ENCODE measurements at regions not wholly inside any gene's neighbourhood (a gene's known extent, or its start where the extent isn't known, plus 50 kb on each side); places are given as distances from the start of the nearest gene placed in this dataset.

DNA sequence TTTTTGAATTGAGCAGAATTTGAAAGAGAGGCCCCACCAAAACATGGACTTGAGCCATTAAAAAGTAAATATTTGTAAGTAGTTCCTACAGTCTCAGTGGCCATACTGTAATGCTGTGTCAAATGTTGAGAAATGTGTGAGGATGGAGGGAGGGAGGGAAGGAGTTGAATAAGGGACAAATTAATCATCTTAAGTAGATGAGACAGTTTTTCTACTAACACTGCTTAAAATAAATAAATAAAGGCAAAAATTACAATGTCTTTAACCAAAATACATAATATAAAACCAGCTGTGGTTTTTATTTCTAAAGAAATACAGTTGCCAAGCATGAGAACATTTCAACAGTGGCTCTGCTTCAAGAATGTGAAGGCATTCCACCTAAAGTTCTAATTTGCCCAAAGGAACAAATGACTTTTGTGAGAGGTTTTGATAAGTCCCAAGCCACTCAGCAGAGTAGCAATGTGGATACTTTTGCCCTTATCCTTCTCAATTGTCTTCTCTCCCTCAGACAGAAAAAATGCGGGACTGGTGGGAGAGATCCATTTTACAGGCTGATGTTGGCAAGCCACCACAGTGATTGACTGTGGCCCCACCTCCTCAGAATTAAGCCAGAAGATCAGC is 427.0 kb upstream of the RARB start:
- H3K9me3 Mint-ChIP-seq: peaks cover 7% of the 10 kb centered on the region
- no peak overlapping the region for H3K4me3 Mint-ChIP-seq
- intact Hi-C loops (cut with micrococcal nuclease): no loop called here

DNA sequence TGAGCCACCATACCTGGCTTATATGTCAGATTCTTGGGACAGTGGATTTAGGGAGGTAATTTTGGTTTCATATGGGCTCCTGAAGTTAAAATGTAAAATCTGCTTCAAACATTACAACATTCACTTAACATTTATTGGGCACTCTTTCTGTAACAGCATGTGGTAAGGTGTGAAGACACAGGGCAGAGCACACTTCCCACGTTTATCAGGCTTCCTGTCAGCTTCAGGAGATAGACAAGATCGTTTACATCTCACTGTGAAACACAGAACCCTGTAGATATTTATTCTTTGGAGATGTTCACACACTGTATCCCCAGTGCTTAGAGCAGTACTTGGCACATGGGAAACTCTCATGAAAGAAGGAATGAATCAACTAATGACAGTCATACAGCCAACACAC is 426.0 kb upstream of the RARB start:
- no peak overlapping the region for H3K4me3 Mint-ChIP-seq
- intact Hi-C loops (cut with micrococcal nuclease): no loop called here
- H3K4me1 Mint-ChIP-seq (ENCODE audit: low read depth): no peaks in the 10 kb centered on the region
- H3K9me3 Mint-ChIP-seq: no peaks in the 10 kb centered on the region
- no peak overlapping the region for H3K27ac Mint-ChIP-seq
- no peaks in the 10 kb centered on the region for H3K27me3 Mint-ChIP-seq
- no peaks in the 10 kb centered on the region for H3K36me3 Mint-ChIP-seq (ENCODE audit: low read depth)

More for the DNA sequence above, 427.0 kb upstream of the RARB start:
- Mint-ChIP-seq H3K36me3 (ENCODE audit: low read depth) (no peaks in the 10 kb centered on the region), H3K27me3 (no peaks in the 10 kb centered on the region), H3K4me1 (ENCODE audit: low read depth) (no peaks in the 10 kb centered on the region), H3K27ac (no peak overlapping the region)

- no peaks in the 10 kb centered on the region for H3K36me3 Mint-ChIP-seq (ENCODE audit: low read depth)
- no peak overlapping the region for H3K4me3 Mint-ChIP-seq
- H3K4me1 Mint-ChIP-seq (ENCODE audit: low read depth): no peaks in the 10 kb centered on the region
- intact Hi-C loops (cut with micrococcal nuclease): no loop called here
- H3K27me3 Mint-ChIP-seq: no peaks in the 10 kb centered on the region
- H3K9me3 Mint-ChIP-seq: no peaks in the 10 kb centered on the region
- no peak overlapping the region for H3K27ac Mint-ChIP-seq
These were observed 419.9 kb upstream of the RARB start for GRCh38 chr3:25007974-25008658.

GRCh38 chr3:25009665-25010064 is 418.4 kb upstream of the RARB start:
- intact Hi-C loops (cut with micrococcal nuclease): no loop called here
- no peak overlapping the region for H3K27ac Mint-ChIP-seq
- no peaks in the 10 kb centered on the region for H3K27me3 Mint-ChIP-seq
- no peak overlapping the region for H3K4me3 Mint-ChIP-seq
- no peaks in the 10 kb centered on the region for H3K36me3 Mint-ChIP-seq (ENCODE audit: low read depth)
- no peaks in the 10 kb centered on the region for H3K4me1 Mint-ChIP-seq (ENCODE audit: low read depth)
- H3K9me3 Mint-ChIP-seq: no peaks in the 10 kb centered on the region

DNA sequence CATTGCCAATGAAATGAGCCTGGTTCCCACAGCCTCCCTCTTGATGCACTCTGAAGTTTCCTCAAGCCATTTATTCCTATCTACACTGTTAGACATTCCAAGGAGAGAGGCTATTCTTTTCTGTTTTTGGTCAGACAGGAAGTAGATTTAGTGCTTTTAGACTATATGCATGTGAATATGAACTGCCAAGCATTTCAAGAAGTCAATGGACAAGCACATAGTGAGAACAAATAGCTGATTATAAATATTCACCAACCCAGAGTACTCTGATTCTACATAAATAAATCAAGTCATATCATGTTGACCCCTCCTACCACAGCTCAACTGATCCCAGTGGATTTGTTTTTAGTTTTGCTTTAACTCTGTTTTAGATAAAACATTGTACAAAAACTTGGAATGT is 412.5 kb upstream of the RARB start:
- Mint-ChIP-seq H3K27ac (no peak overlapping the region), H3K9me3 (no peaks in the 10 kb centered on the region), H3K4me1 (ENCODE audit: low read depth) (no peaks in the 10 kb centered on the region), H3K4me3 (no peak overlapping the region), H3K36me3 (ENCODE audit: low read depth) (no peaks in the 10 kb centered on the region), H3K27me3 (no peaks in the 10 kb centered on the region)
- intact Hi-C loops (cut with micrococcal nuclease): no loop called here

DNA sequence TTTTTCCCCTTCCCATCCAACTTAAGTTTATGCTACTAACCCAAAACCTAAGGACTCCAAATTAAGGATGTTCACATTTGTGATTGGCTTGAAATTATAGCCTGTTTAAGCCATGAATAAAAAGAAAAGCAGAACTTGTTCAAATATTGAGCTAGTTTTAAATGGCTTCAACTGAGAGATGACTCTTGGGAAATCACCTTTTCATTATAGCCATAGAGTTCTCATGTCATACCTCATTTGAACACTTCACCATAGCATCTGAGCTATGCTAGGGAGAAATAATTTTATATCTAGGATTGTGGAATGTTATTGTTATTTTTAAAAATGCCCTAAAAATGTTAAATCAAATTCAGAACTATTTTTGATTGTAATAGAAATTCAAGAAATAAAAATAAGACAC is 409.2 kb upstream of the RARB start:
- intact Hi-C loops (cut with micrococcal nuclease): no loop called here

DNA sequence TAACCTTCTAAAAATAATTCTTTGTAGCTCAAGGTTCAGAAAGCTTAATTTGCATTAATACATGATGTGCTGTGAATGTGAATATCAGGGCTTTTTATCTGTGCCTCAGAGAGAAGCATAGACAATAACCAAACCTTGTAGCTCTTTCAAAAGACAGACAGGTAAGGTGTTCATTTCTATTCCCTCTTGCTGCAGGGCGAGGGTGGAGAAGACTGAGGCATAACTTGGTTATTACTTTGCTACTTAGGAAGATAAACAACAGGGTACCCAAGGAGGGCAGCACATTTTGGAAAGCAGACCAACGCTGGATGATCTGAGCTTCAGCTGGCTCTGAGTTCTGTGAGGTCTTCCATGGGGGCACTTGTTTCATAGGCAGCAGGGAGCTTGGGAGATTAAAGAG is 408.6 kb upstream of the RARB start:
- Mint-ChIP-seq H3K4me3 (no peak overlapping the region), H3K27me3 (no peaks in the 10 kb centered on the region), H3K9me3 (no peaks in the 10 kb centered on the region), H3K27ac (no peak overlapping the region), H3K4me1 (ENCODE audit: low read depth) (no peaks in the 10 kb centered on the region), H3K36me3 (ENCODE audit: low read depth) (no peaks in the 10 kb centered on the region)
- intact Hi-C loops (cut with micrococcal nuclease): no loop called here

More for the DNA sequence above, 409.2 kb upstream of the RARB start:
- Mint-ChIP-seq H3K27me3 (no peaks in the 10 kb centered on the region), H3K36me3 (ENCODE audit: low read depth) (no peaks in the 10 kb centered on the region), H3K4me3 (no peak overlapping the region), H3K27ac (no peak overlapping the region), H3K9me3 (no peaks in the 10 kb centered on the region), H3K4me1 (ENCODE audit: low read depth) (no peaks in the 10 kb centered on the region)

DNA sequence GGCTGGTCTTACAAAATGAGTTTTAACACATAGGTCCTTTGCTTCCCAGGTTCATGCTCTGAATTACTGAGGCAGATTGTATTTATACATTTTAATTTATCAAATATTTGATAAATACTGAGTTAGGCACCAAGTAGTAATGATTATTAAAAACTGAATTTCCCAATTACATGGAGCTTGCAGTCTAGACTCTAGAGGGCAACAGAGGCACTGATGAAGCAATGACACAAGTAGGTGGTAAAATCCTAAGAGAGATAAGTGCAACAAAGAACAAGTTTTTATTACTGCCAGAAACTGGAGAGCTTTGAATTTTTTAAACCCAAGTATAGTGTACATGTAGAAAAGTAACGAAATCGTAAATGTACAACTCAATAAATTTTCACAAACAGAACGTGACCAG is 406.2 kb upstream of the RARB start:
- intact Hi-C loops (cut with micrococcal nuclease): no loop called here
- H3K27ac Mint-ChIP-seq: no peak overlapping the region
- H3K4me1 Mint-ChIP-seq (ENCODE audit: low read depth): no peaks in the 10 kb centered on the region
- H3K9me3 Mint-ChIP-seq: no peaks in the 10 kb centered on the region
- no peaks in the 10 kb centered on the region for H3K36me3 Mint-ChIP-seq (ENCODE audit: low read depth)
- H3K27me3 Mint-ChIP-seq: no peaks in the 10 kb centered on the region
- H3K4me3 Mint-ChIP-seq: no peak overlapping the region

DNA sequence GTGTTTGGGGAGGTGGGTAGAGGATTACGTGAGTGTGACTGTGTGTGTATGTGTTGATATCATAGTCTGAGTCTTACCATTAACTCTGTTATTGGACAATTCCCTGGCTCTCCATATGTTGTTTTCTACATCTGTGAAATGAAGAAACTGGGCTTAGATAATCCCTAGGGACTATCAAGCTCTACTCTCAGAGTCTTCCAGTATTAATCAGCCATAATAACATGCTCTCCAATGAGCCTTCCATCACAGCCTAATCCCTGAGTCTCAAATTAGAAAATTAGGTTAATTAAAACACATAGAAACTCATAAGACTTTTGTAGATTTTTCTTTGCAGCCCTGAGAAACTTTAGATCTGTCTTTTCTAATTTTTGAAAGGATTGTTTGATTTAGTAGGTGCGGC is 404.2 kb upstream of the RARB start:
- no peaks in the 10 kb centered on the region for H3K27me3 Mint-ChIP-seq
- no peaks in the 10 kb centered on the region for H3K9me3 Mint-ChIP-seq
- no peaks in the 10 kb centered on the region for H3K4me1 Mint-ChIP-seq (ENCODE audit: low read depth)
- H3K27ac Mint-ChIP-seq: no peak overlapping the region
- intact Hi-C loops (cut with micrococcal nuclease): no loop called here
- H3K4me3 Mint-ChIP-seq: no peak overlapping the region
- H3K36me3 Mint-ChIP-seq (ENCODE audit: low read depth): no peaks in the 10 kb centered on the region

DNA sequence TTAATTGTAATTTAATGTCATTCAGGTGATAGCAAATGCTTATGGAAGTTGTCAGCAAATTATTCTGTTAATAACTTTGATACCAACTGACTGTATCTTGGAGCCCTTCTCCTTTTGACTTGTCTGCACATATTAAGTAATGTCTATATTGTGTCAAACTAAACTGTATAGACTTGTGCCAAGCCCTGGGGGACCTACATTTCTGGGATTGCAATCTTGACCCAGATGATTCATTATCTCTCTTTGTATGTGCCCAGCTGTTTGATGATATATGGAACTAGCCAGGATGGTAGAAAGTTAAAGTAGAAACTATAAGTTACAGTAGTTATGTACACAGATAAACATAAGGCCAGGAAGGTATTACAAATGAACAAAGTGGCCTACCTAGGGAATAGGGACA is 402.8 kb upstream of the RARB start:
- Mint-ChIP-seq H3K4me1 (ENCODE audit: low read depth) (no peaks in the 10 kb centered on the region), H3K4me3 (no peak overlapping the region), H3K27me3 (no peaks in the 10 kb centered on the region), H3K27ac (no peak overlapping the region), H3K36me3 (ENCODE audit: low read depth) (no peaks in the 10 kb centered on the region), H3K9me3 (no peaks in the 10 kb centered on the region)
- intact Hi-C loops (cut with micrococcal nuclease): no loop called here

DNA sequence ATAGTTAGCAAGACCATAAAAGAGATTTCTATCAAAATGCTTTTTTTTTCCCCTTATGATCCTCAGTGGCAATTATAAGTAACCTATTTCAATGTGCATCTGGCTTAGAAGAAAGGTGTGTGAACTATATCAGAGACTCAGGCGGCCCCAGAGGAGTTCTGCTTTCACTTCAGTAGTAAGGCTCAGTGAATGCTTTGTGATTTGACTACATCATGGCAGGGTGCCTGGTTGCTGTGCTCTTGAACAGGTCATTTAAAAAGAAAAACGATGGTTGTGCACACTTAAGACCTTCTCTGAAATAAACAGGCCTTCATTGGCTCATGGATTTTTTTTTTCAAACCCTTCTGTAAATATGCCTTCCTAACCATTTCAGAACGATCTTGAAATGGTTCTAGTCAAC is 400.4 kb upstream of the RARB start:
- no peaks in the 10 kb centered on the region for H3K9me3 Mint-ChIP-seq
- H3K27ac Mint-ChIP-seq: no peak overlapping the region
- H3K36me3 Mint-ChIP-seq (ENCODE audit: low read depth): no peaks in the 10 kb centered on the region
- no peaks in the 10 kb centered on the region for H3K4me1 Mint-ChIP-seq (ENCODE audit: low read depth)
- intact Hi-C loops (cut with micrococcal nuclease): no loop called here
- H3K27me3 Mint-ChIP-seq: no peaks in the 10 kb centered on the region
- H3K4me3 Mint-ChIP-seq: no peak overlapping the region

DNA sequence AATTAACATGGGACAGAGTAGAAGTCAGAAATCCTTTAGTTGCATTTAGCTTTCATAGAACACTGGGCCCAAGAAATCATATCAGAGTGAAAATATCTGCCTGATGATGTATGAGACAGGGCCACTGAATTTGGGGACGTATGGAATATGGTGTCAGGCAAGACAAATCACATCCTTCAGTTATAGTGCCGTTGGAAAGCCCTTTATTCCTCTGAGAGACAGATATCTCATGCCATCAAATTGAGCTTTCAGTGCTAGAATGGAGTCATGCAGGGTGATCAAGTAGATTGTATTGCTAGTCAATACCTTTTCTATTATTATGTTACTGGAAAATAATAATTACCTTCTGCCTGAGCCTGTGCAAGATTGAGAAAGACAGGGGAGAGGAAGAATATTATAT is 398.2 kb upstream of the RARB start:
- no peaks in the 10 kb centered on the region for H3K36me3 Mint-ChIP-seq (ENCODE audit: low read depth)
- H3K4me1 Mint-ChIP-seq (ENCODE audit: low read depth): no peaks in the 10 kb centered on the region
- no peak overlapping the region for H3K4me3 Mint-ChIP-seq
- no peaks in the 10 kb centered on the region for H3K27me3 Mint-ChIP-seq
- no peak overlapping the region for H3K27ac Mint-ChIP-seq
- H3K9me3 Mint-ChIP-seq: no peaks in the 10 kb centered on the region
- intact Hi-C loops (cut with micrococcal nuclease): loop anchor here (5.0 kb wide), 1 partner anchor 258 kb away; no protein-coding TSS in a partner anchor

- Mint-ChIP-seq H3K9me3 (no peaks in the 10 kb centered on the region), H3K4me3 (no peak overlapping the region), H3K4me1 (ENCODE audit: low read depth) (no peaks in the 10 kb centered on the region), H3K36me3 (ENCODE audit: low read depth) (no peaks in the 10 kb centered on the region), H3K27me3 (no peaks in the 10 kb centered on the region), H3K27ac (no peak overlapping the region)
- intact Hi-C loops (cut with micrococcal nuclease): loop anchor here (5.0 kb wide), 1 partner anchor 260 kb away; no protein-coding TSS in a partner anchor
These were observed 395.7 kb upstream of the RARB start for GRCh38 chr3:25032344-25032743.

DNA sequence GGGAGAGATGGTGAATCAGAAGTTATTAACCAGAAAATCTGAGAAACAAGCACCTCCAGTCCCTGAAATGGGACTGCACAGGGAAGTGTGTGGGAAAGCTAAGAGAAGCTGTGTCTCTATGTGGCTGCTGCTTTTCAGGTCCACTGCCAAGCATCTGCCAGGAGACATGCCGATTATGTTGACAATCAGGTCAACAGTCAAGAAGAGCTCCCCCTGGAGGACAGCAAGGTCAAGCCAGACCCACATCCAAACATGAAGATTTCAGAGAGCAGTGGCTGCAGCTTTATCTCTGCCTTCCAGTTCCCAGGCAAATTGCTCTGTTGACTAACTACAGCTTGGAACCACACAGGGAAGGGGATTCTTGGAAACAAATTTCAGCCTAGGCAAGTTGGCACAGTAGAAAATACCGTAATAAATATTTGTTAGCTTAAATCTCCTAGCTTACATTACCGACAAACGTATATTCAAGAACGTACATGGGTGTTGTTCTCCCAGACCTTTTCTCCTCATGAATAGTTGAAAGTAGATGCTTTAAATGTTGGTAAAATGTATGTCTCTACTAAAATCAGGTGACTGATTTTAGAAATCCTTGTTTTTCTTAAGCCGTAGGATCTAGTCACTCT is 394.5 kb upstream of the RARB start:
- H3K36me3 Mint-ChIP-seq (ENCODE audit: low read depth): no peaks in the 10 kb centered on the region
- H3K27me3 Mint-ChIP-seq: no peaks in the 10 kb centered on the region
- intact Hi-C loops (cut with micrococcal nuclease): loop anchor here (5.0 kb wide), 1 partner anchor 261 kb away; no protein-coding TSS in a partner anchor
- no peak overlapping the region for H3K27ac Mint-ChIP-seq
- no peak overlapping the region for H3K4me3 Mint-ChIP-seq
- H3K9me3 Mint-ChIP-seq: no peaks in the 10 kb centered on the region
- H3K4me1 Mint-ChIP-seq (ENCODE audit: low read depth): no peaks in the 10 kb centered on the region

Measured in dendritic cell treated with granulocyte-macrophage colony-stimulating factor and Interleukin-4, amounts not matched to agents 40 ng/mL and 50 ng/mL, for 4 days (primary cell).